PFSK-1 (cell line): ENCODE measurements at regions not wholly inside any gene's neighbourhood (a gene's known extent, or its start where the extent isn't known, plus 50 kb on each side); places are given as distances from the start of the nearest gene placed in this dataset.

Experiments used
- FOXP2 ChIP-seq: optimal IDR thresholded peaks from 2 replicates; pipeline ENCODE3; 2011; ENCODE audit warnings: borderline replicate concordance, control low read depth, inconsistent platforms; ENCODE audit not compliant: insufficient read depth; ENCODE audit errors: extremely low read length, extremely low read depth
- POLR2AphosphoS5 ChIP-seq: IDR thresholded peaks from 2 replicates; pipeline ENCODE4 v1.6.1; 2012; ENCODE audit warnings: low read depth, mild to moderate bottlenecking, control low read depth, low read length, moderate library complexity
- SIN3A ChIP-seq: IDR thresholded peaks from 2 replicates; pipeline ENCODE4 v1.6.1; 2012; ENCODE audit warnings: mild to moderate bottlenecking, low read length, moderate library complexity, borderline replicate concordance; ENCODE audit not compliant: insufficient read depth
- TAF1 ChIP-seq: IDR thresholded peaks from 2 replicates; pipeline ENCODE4 v1.6.1; 2012; ENCODE audit warnings: low read length, control low read depth, borderline replicate concordance; ENCODE audit not compliant: insufficient read depth
- TF ChIP-seq, protein P1 (sequence below), 2 experiments: IDR thresholded peaks; 2 replicates each; pipeline versions ENCODE4 v1.6.1 to v1.8.0; 2011 to 2012; ENCODE audit warnings: low read depth in 2 of 2, low read length in 2 of 2, control low read depth in 1 of 2, inconsistent platforms in 1 of 2, mild to moderate bottlenecking in 1 of 2, moderate library complexity in 1 of 2; ENCODE audit not compliant: insufficient read depth in 1 of 2

- TF ChIP-seq TAF1, result no peak
- TF ChIP-seq SIN3A, result no peak
Observed at GRCh38 chr1:101107496-101108110, 82.0 kb upstream of the DPH5 start.

GRCh38 chr1:101105877-101106276 lies 80.3 kb upstream of the DPH5 start:
- TF ChIP-seq SIN3A (no peak), TAF1 (no peak), FOXP2 (no peak)
- TF ChIP-seq, protein P1, sequence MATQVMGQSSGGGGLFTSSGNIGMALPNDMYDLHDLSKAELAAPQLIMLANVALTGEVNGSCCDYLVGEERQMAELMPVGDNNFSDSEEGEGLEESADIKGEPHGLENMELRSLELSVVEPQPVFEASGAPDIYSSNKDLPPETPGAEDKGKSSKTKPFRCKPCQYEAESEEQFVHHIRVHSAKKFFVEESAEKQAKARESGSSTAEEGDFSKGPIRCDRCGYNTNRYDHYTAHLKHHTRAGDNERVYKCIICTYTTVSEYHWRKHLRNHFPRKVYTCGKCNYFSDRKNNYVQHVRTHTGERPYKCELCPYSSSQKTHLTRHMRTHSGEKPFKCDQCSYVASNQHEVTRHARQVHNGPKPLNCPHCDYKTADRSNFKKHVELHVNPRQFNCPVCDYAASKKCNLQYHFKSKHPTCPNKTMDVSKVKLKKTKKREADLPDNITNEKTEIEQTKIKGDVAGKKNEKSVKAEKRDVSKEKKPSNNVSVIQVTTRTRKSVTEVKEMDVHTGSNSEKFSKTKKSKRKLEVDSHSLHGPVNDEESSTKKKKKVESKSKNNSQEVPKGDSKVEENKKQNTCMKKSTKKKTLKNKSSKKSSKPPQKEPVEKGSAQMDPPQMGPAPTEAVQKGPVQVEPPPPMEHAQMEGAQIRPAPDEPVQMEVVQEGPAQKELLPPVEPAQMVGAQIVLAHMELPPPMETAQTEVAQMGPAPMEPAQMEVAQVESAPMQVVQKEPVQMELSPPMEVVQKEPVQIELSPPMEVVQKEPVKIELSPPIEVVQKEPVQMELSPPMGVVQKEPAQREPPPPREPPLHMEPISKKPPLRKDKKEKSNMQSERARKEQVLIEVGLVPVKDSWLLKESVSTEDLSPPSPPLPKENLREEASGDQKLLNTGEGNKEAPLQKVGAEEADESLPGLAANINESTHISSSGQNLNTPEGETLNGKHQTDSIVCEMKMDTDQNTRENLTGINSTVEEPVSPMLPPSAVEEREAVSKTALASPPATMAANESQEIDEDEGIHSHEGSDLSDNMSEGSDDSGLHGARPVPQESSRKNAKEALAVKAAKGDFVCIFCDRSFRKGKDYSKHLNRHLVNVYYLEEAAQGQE (IDR thresholded peaks at IDR 0.05; ENCODE audit: insufficient read depth in 1 of 2, low read depth in 2 of 2, low read length in 2 of 2), result no peak

DNA sequence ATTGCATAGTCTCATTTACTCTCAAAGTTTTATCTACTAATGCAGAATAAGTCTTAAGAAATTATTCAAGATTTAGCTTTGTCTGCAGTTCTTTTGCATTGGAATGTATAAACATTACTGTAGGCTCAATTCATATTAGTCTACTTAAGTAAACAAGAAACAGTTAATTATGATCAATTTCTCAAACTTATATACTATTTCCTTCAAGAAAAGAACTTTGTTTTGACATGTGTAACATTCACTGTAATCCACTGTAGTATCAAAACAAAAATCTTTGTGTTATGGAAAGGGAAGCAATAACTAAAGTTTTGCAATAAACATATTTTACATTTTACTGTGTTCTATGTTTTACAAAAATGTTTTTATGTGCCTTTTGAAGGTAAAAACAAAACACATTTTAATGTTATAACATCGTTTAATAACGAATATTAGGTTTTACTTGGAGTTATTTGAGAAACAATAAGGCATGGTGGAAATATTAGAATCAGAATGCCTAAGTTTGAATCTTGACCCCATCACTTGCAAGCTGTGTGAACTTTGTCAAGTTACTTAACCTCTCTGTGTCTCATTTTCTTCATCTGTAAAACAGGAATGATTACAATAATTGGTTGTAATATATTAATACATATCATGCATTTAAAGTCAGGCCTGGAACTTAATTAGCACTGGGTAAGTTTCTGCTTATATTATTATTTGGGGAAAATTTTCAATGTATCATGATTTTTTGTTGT lies 77.0 kb upstream of the DPH5 start:
- TF ChIP-seq TAF1, result no peak

DNA sequence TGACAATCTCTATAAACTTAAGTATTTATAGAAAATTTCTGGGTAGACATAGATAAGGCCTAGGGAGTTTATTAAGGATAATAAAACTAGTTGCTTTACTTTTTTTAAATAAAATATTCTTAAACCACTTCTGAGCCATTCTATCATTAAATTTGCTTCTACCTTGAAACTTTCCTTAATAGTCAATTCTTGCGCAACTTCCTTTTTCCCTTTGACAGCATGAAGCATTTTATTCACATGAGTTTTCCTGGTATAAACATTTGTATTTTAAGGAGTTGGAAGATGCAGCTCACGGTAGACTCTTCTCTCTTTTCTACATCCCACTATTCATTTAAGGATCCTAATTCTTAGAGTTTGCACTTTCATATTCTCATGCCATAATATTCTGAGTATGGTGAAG lies 75.8 kb upstream of the DPH5 start:
- TF ChIP-seq POLR2AphosphoS5, result no peak
- TF ChIP-seq SIN3A, result no peak
- TF ChIP-seq, protein P1 (IDR thresholded peaks at IDR 0.05; ENCODE audit: insufficient read depth in 1 of 2, low read depth in 2 of 2, low read length in 2 of 2), result no peak
- TF ChIP-seq FOXP2, result no peak
- TF ChIP-seq TAF1, result no peak

DNA sequence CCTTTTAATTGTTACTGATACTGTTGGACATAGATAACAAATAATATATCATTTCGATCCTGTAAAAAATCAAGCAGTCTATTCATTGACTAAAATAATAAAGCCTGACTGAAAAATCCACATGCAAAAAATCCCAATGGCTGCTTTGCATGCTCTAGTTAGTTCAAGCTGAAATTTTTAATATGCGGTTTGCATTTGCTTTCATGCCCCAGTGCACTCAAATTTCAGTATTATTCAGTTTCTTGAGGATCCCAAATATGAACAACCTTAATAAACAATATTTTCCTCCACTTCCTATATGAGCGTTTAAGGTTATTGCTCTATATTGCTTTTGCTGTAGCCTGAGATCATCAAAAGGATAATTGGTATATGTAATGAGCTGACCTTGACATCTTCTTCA lies 75.1 kb upstream of the DPH5 start:
- TF ChIP-seq FOXP2, result no peak
- TF ChIP-seq, protein P1 (IDR thresholded peaks at IDR 0.05; ENCODE audit: insufficient read depth in 1 of 2, low read depth in 2 of 2, low read length in 2 of 2), result no peak

DNA sequence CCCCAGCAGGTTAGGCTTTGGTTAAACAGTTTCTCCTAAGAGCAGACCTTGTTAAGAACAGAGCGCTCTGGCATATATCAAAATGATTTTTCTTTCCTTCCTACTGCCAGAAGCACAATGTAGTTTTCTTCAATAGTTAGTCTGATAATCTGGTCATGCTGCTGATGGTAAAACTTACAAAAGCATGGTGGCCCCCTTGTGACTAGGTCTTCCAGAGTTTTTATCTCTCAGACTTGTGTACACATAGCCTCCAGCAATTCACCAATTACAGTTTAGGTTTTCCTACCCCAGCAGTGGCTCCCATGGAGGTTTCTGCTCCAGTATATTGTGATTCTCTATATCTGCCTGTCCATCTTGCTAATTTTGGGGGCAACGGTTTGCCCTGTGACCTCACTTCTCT lies 73.3 kb upstream of the DPH5 start:
- TF ChIP-seq TAF1 (no peak), POLR2AphosphoS5 (no peak), SIN3A (no peak), FOXP2 (no peak)
- TF ChIP-seq, protein P1 (IDR thresholded peaks at IDR 0.05; ENCODE audit: insufficient read depth in 1 of 2, low read depth in 2 of 2, low read length in 2 of 2), result no peak
